HG02642 (cell line): ENCODE measurements at regions not wholly inside any gene's neighbourhood (a gene's known extent, or its start where the extent isn't known, plus 50 kb on each side); places are given as distances from the start of the nearest gene placed in this dataset.

Experiments used
- ATAC-seq: cut with Tn5 transposase; IDR thresholded peaks from one replicate; pipeline ENCODE4 v1.9.1; 2021; ENCODE audit warnings: mild to moderate bottlenecking; ENCODE audit not compliant: unreplicated experiment, poor library complexity

GRCh38 chr13:90413548-90413947, 933.9 kb upstream of the MIR17HG start:
- ATAC-seq: no peak

GRCh38 chr13:90414691-90415596, 932.5 kb upstream of the MIR17HG start:
- ATAC-seq: no peak

GRCh38 chr13:90415902-90416301, 931.6 kb upstream of the MIR17HG start:
- no peak for ATAC-seq

- no peak for ATAC-seq
Measured at GRCh38 chr13:90416519-90416918, 931.0 kb upstream of the MIR17HG start.

- no peak for ATAC-seq
Measured at GRCh38 chr13:90416938-90417337, 930.5 kb upstream of the MIR17HG start.

- no peak for ATAC-seq
Measured at GRCh38 chr13:90420683-90421082, 926.8 kb upstream of the MIR17HG start.

GRCh38 chr13:90427322-90428272, 919.9 kb upstream of the MIR17HG start:
- no peak for ATAC-seq

- no peak for ATAC-seq
Measured at GRCh38 chr13:90428522-90429210, 918.8 kb upstream of the MIR17HG start.

GRCh38 chr13:90430127-90430526, 917.4 kb upstream of the MIR17HG start:
- no peak for ATAC-seq

- ATAC-seq: no peak
Measured at GRCh38 chr13:90436697-90437096, 910.8 kb upstream of the MIR17HG start.

GRCh38 chr13:90438576-90438975, 908.9 kb upstream of the MIR17HG start:
- ATAC-seq: no peak

GRCh38 chr13:90443268-90443667, 904.2 kb upstream of the MIR17HG start:
- ATAC-seq: no peak

GRCh38 chr13:90444232-90444631, 903.3 kb upstream of the MIR17HG start:
- ATAC-seq: no peak

- ATAC-seq: no peak
Measured at GRCh38 chr13:90445179-90445578, 902.3 kb upstream of the MIR17HG start.

GRCh38 chr13:90447034-90447733, 900.3 kb upstream of the MIR17HG start:
- no peak for ATAC-seq

- no peak for ATAC-seq
Measured at GRCh38 chr13:90447734-90448101, 899.8 kb upstream of the MIR17HG start.

GRCh38 chr13:90448466-90449037, 898.9 kb upstream of the MIR17HG start:
- ATAC-seq: no peak

- no peak for ATAC-seq
Measured at GRCh38 chr13:90453342-90453741, 894.1 kb upstream of the MIR17HG start.

GRCh38 chr13:90454002-90454636, 893.4 kb upstream of the MIR17HG start:
- no peak for ATAC-seq
